ENCODE measurements at regions not wholly inside any gene's neighbourhood (a gene's known extent, or its start where the extent isn't known, plus 50 kb on each side); places are given as distances from the start of the nearest gene placed in this dataset.

- DNase-seq = peak; percentile 57
Measured at GRCh38 chr1:29639741-29640427, 403.6 kb downstream of the PTPRU start.

GRCh38 chr1:29639156-29639736 lies 402.9 kb downstream of the PTPRU start:
- DNase-seq = no peak

GRCh38 chr1:29638281-29638680 lies 402.0 kb downstream of the PTPRU start:
- DNase-seq = no peak

- DNase-seq = no peak
Measured at GRCh38 chr1:29636936-29637335, 400.6 kb downstream of the PTPRU start.

- no peak for DNase-seq
Measured at GRCh38 chr1:29635501-29636263, 399.4 kb downstream of the PTPRU start.

- no peak for DNase-seq
Measured at GRCh38 chr1:29634746-29635335, 398.5 kb downstream of the PTPRU start.

GRCh38 chr1:29634324-29634723 lies 398.0 kb downstream of the PTPRU start:
- DNase-seq = no peak

GRCh38 chr1:29633771-29634170 lies 397.4 kb downstream of the PTPRU start:
- no peak for DNase-seq

GRCh38 chr1:29632806-29633615 lies 396.7 kb downstream of the PTPRU start:
- no peak for DNase-seq

GRCh38 chr1:29631836-29632805 lies 395.8 kb downstream of the PTPRU start:
- DNase-seq = no peak

GRCh38 chr1:29631361-29631760 lies 395.0 kb downstream of the PTPRU start:
- DNase-seq = no peak

GRCh38 chr1:29630756-29631155 lies 394.4 kb downstream of the PTPRU start:
- DNase-seq = no peak

GRCh38 chr1:29629814-29630516 lies 393.6 kb downstream of the PTPRU start:
- no peak for DNase-seq

- no peak for DNase-seq
Measured at GRCh38 chr1:29629401-29629800, 393.1 kb downstream of the PTPRU start.

GRCh38 chr1:29628190-29628589 lies 391.9 kb downstream of the PTPRU start:
- no peak for DNase-seq

GRCh38 chr1:29626726-29627125 lies 390.4 kb downstream of the PTPRU start:
- no peak for DNase-seq

GRCh38 chr1:29626066-29626465 lies 389.7 kb downstream of the PTPRU start:
- DNase-seq = no peak

GRCh38 chr1:29625084-29625420 lies 388.7 kb downstream of the PTPRU start:
- no peak for DNase-seq

GRCh38 chr1:29624320-29625083 lies 388.2 kb downstream of the PTPRU start:
- DNase-seq = no peak

GRCh38 chr1:29623501-29623900 lies 387.2 kb downstream of the PTPRU start:
- DNase-seq = no peak
